Suprapubic skin (tissue), 4 donors: ENCODE measurements at regions not wholly inside any gene's neighbourhood (a gene's known extent, or its start where the extent isn't known, plus 50 kb on each side); places are given as distances from the start of the nearest gene placed in this dataset.

Source experiments
- POLR2A ChIP-seq, 2 donors: fragments of 450-650 bp; IDR thresholded peaks; one replicate each; pipeline ENCODE4 v1.6.1; 2017; ENCODE audit warnings: antibody characterized with exemption in 2 of 2, mild to moderate bottlenecking in 2 of 2, moderate library complexity in 2 of 2
- POLR2AphosphoS5 ChIP-seq, 3 donors: sonication (generic); formaldehyde crosslinking; IDR thresholded peaks; one replicate each; pipeline ENCODE4 v1.6.1; 2017; ENCODE audit warnings: antibody characterized with exemption in 3 of 3
- TF ChIP-seq, protein P1 (sequence below), 2 donors: fragments of 200-600 bp in 1 of 2; fragments of 450-650 bp in 1 of 2; sonication (generic) in 1 of 2; IDR thresholded peaks; one replicate each; pipeline ENCODE4 v1.5.1; 2016 to 2019; ENCODE audit warnings: antibody characterized with exemption in 2 of 2, mild to moderate bottlenecking in 1 of 2, moderate library complexity in 1 of 2

DNA sequence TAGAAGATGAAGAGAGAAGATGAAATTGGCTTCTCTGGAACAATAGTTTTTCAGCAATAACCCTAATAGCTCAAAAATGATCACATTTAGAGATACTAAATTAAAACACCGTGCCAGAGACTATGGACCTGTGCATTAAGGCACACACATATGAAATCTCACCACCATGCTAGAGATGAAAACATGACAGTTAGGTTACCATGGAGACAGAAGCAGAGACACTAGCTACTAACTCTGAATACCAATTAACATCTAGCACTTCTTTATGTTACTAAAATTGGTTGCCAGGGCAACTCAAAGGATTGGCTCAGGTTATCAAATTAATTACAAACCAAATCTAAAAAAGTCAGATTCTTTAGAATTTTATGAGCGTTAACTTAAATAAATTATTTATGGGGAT, 337.7 kb downstream of the PLK2 start:
- TF ChIP-seq, protein P1, sequence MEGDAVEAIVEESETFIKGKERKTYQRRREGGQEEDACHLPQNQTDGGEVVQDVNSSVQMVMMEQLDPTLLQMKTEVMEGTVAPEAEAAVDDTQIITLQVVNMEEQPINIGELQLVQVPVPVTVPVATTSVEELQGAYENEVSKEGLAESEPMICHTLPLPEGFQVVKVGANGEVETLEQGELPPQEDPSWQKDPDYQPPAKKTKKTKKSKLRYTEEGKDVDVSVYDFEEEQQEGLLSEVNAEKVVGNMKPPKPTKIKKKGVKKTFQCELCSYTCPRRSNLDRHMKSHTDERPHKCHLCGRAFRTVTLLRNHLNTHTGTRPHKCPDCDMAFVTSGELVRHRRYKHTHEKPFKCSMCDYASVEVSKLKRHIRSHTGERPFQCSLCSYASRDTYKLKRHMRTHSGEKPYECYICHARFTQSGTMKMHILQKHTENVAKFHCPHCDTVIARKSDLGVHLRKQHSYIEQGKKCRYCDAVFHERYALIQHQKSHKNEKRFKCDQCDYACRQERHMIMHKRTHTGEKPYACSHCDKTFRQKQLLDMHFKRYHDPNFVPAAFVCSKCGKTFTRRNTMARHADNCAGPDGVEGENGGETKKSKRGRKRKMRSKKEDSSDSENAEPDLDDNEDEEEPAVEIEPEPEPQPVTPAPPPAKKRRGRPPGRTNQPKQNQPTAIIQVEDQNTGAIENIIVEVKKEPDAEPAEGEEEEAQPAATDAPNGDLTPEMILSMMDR (IDR thresholded peaks at IDR 0.05): no peak
- TF ChIP-seq POLR2AphosphoS5 (IDR thresholded peaks at IDR 0.05) (no peak), POLR2A (IDR thresholded peaks at IDR 0.05) (no peak)
